H1 (cell line): ENCODE measurements at regions not wholly inside any gene's neighbourhood (a gene's known extent, or its start where the extent isn't known, plus 50 kb on each side); places are given as distances from the start of the nearest gene placed in this dataset.

Experiments
- ATF2 ChIP-seq: IDR thresholded peaks from 2 replicates; pipeline ENCODE4 v1.6.1; 2012; ENCODE audit warnings: low read length, inconsistent platforms
- POLR2AphosphoS5 ChIP-seq: IDR thresholded peaks from 2 replicates; pipeline ENCODE4 v1.6.1; 2011; ENCODE audit warnings: low read depth, low read length

GRCh38 chr4:66558651-66559050 lies 888.4 kb upstream of the EPHA5 start (continued):
- TF ChIP-seq ATF2: no peak
- TF ChIP-seq POLR2AphosphoS5: no peak
